Heart right ventricle (tissue), 16 donors: ENCODE measurements at regions not wholly inside any gene's neighbourhood (a gene's known extent, or its start where the extent isn't known, plus 50 kb on each side); places are given as distances from the start of the nearest gene placed in this dataset.

Experiments
- ATAC-seq, 8 donors: fragments of 200-7000 bp; cut with Tn5 transposase; one replicate each; pipeline ENCODE4 v1.9.1; 2020; ENCODE audit warnings: mild to moderate bottlenecking in 8 of 8, moderate library complexity in 8 of 8, moderate number of reproducible peaks in 1 of 8
- DNase-seq, 2 donors: peaks; one replicate each; pipeline ENCODE4 v3.0.0-alpha.2; 2020
- H3K27ac ChIP-seq, 10 donors: fragments of 200-600 bp; sonication (generic) in 2 of 10; one replicate each; pipeline versions ENCODE4 v1.5.0 to v1.8.0; 2020 to 2022; ENCODE audit warnings: mild to moderate bottlenecking in 3 of 10
- H3K27me3 ChIP-seq, 7 donors: fragments of 200-600 bp; one replicate each; pipeline ENCODE4 v1.8.0; 2021 to 2022; ENCODE audit warnings: mild to moderate bottlenecking in 2 of 7
- H3K36me3 ChIP-seq, 9 donors: fragments of 200-600 bp; sonication (generic) in 1 of 9; one replicate each; pipeline versions ENCODE4 v1.5.0 to v1.8.0; 2020 to 2022; ENCODE audit warnings: mild to moderate bottlenecking in 2 of 9
- H3K4me1 ChIP-seq, 9 donors: fragments of 200-600 bp; sonication (generic) in 1 of 9; one replicate each; pipeline versions ENCODE4 v1.5.0 to v1.8.0; 2020 to 2022; ENCODE audit warnings: mild to moderate bottlenecking in 4 of 9
- H3K4me3 ChIP-seq, 10 donors: fragments of 200-600 bp; sonication (generic) in 2 of 10; one replicate each; pipeline versions ENCODE4 v1.5.0 to v1.8.0; 2020 to 2022; ENCODE audit warnings: mild to moderate bottlenecking in 7 of 10, moderate library complexity in 2 of 10
- H3K9me3 ChIP-seq, 11 donors: fragments of 200-600 bp in 10 of 11; sonication (generic) in 2 of 11; one replicate each; pipeline versions ENCODE4 v1.5.0 to v1.8.0; 2013 to 2022; ENCODE audit warnings: mild to moderate bottlenecking in 2 of 11, control low read depth in 1 of 11, moderate library complexity in 1 of 11
- WGBS, 2 donors: extraction: QIAGEN DNeasy Blood & Tissue Kit; methylation state at CpG; one replicate each; pipeline ENCODE4 v1.1.7; 2013; ENCODE audit warnings: inconsistent platforms in 1 of 2; 5-methylcytosine and 5-hydroxymethylcytosine counted together
- intact Hi-C, 10 donors: fragments of 100-400 bp; cut with DNase I; formaldehyde crosslinking; loops; one replicate each; pipeline versions ENCODE4 v1.11.1 to v1.14.2; 2022
- TF ChIP-seq, protein P1 (sequence below), 9 donors: fragments of 200-600 bp; sonication (generic) in 2 of 9; IDR thresholded peaks; one replicate each; pipeline versions ENCODE4 v1.5.0 to v1.8.0; 2021 to 2022; ENCODE audit warnings: antibody characterized with exemption in 9 of 9, mild to moderate bottlenecking in 5 of 9, moderate library complexity in 1 of 9
- donor health status: Arrhythmogenic right ventricular cardiomyopathy.
- donor health status: ischemic (EF 13 %, LVEDD 7.1; RV severe dilation, severe dysfunction).
- donor health status: healthy with polysubstance abuse.
- donor health status: DM: no; HTN: yes; CAD: no.
- donor health status: DM: no; HTN: no; CAD: no.
- donor health status: ischemic (EF 25% LVEDD 6.9; RV normal size, moderate dysfunction).
- donor health status: ischemic (EF 25% LVEDD 5.7; RV mildly dilated, moderate dysfunction).
- donor health status: healthy.
- donor health status: DM: yes; HTN: yes; CAD: no.
- donor health status: Ischemic cardiomyopathy.
- donor health status: ischemic (EF 35%, LVEDD 5.7; RV mildly dilated, moderate dysfunction).
- donor health status: nonischemic (EF 11% LVEDD 7.7; RV severe dilation, severe dysfunction).
- donor health status: DM: yes; HTN: yes; CAD: no.
- donor health status: PGD.
- donor health status: ischemic (EF 29% LVEDD 5.4; RV normal size, mild dysfunction).
- donor health status: nonischemic (EF 23%, LVEDD 6.1; RV moderate dilation, normal function).

DNA sequence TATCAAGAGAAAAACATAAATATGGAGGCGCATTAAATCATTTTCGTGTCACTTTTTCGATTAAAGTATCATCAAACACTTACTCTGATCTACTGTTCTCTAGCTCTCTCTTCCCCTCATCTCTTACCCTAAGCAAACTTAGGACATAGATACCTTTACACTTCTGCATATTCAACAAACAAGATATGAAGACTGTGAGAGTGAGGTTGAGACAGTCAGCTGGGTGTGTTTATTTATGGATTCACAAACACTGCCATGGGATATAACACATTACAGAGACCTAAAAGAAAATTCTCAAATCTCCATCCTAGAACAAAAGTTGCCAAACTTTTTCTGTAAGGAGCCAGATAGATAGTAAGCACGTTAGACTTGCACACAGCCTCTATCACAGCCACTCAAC lies 85.2 kb upstream of the ZNF385D start:
- intact Hi-C loops: loop anchor here in 6 of 10 donors (5.0 to 10.0 kb wide), 4 partner anchors 39 to 84 kb away; partner anchors contain the start of gene ZNF385D (in 4 of the 6)

DNA sequence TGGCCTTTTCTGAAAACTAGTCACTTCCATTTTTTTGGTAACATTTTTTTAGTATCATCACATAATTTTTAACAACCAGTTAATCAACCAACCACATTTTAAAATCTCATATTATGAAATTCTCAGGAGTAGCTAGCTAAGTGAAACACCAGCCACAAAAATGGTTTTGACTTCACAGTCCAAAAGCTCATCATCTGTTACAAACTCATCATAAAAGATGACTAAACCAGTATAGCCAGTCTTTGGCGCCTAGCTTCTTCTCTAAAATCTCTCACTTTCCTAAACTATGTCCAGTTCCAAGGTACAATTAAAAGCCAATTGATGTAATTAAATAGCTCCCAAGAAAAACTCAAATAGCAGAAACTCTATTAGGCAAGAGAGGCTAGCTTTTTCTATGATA lies 88.2 kb upstream of the ZNF385D start:
- DNase-seq: no peak
- ATAC-seq: peak in 4 of 8 donors; percentile 9 to 22 (median 11)
- TF ChIP-seq, protein P1, sequence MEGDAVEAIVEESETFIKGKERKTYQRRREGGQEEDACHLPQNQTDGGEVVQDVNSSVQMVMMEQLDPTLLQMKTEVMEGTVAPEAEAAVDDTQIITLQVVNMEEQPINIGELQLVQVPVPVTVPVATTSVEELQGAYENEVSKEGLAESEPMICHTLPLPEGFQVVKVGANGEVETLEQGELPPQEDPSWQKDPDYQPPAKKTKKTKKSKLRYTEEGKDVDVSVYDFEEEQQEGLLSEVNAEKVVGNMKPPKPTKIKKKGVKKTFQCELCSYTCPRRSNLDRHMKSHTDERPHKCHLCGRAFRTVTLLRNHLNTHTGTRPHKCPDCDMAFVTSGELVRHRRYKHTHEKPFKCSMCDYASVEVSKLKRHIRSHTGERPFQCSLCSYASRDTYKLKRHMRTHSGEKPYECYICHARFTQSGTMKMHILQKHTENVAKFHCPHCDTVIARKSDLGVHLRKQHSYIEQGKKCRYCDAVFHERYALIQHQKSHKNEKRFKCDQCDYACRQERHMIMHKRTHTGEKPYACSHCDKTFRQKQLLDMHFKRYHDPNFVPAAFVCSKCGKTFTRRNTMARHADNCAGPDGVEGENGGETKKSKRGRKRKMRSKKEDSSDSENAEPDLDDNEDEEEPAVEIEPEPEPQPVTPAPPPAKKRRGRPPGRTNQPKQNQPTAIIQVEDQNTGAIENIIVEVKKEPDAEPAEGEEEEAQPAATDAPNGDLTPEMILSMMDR (IDR thresholded peaks at IDR 0.05): no peak
- H3K4me1 ChIP-seq: peaks cover 0 to 16% (median 6%) of the 10 kb centered on the region in 9 donors
- H3K27me3 ChIP-seq: no peaks in the 10 kb centered on the region
- intact Hi-C loops: loop anchor here in 6 of 10 donors (2.0 to 10.0 kb wide), 5 partner anchors 42 to 88 kb away; partner anchors contain the start of gene ZNF385D (in 5 of the 6)
- peak overlapping the region in 8 of 10 donors; percentile 1 to 79 (median 54) for H3K27ac ChIP-seq
- 62 to 71% methylated on average over 1 of the region's 1 CpG for WGBS, 2 donors
- no peak overlapping the region for H3K4me3 ChIP-seq
- peaks cover 0 to 3% (median 0%) of the 10 kb centered on the region in 11 donors for H3K9me3 ChIP-seq
- H3K36me3 ChIP-seq: no peaks in the 10 kb centered on the region

More for the DNA sequence above, 85.2 kb upstream of the ZNF385D start:
- Histone ChIP-seq H3K9me3 (peaks cover 0 to 3% (median 0%) of the 10 kb centered on the region in 11 donors), H3K36me3 (no peaks in the 10 kb centered on the region), H3K4me1 (peaks cover 0 to 16% (median 6%) of the 10 kb centered on the region in 9 donors), H3K4me3 (no peak overlapping the region), H3K27ac (no peak overlapping the region), H3K27me3 (no peaks in the 10 kb centered on the region)
- peak in 1 of 8 donors; percentile 21 for ATAC-seq
- 78 to 81% methylated on average over 4 of the region's 4 CpGs for WGBS, 2 donors
- no peak for DNase-seq
- TF ChIP-seq, protein P1 (IDR thresholded peaks at IDR 0.05): no peak

DNA sequence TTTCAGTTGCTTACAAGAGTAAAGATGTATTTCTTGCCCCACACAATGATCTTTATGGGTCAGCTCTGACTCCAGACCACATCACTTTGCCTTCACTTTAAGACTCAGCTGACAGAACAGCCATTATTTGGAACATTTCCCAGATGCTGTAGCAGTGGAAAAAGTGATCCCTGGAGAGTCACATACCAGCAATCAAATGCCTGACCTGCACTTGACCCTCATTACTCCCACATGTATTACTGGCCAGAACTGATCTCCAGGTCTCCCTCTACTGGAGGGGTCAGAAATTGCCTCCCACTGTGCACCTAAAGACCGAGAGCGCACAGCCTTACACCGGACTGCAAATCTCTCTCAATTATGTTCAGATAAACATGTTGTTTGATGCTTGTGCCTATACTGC lies 88.6 kb upstream of the ZNF385D start:
- Histone ChIP-seq H3K36me3 (no peaks in the 10 kb centered on the region), H3K4me3 (no peak overlapping the region), H3K27ac (peak overlapping the region in 8 of 10 donors; percentile 1 to 79 (median 54)), H3K9me3 (peaks cover 0 to 3% (median 0%) of the 10 kb centered on the region in 11 donors), H3K4me1 (peaks cover 0 to 16% (median 6%) of the 10 kb centered on the region in 9 donors), H3K27me3 (no peaks in the 10 kb centered on the region)
- WGBS, 2 donors: 78 to 87% methylated on average over 3 of the region's 3 CpGs
- ATAC-seq: peak; percentile 93 to 97 (median 95)
- TF ChIP-seq, protein P1 (IDR thresholded peaks at IDR 0.05): peak; percentile 44 to 75 (median 60)
- intact Hi-C loops: loop anchor here in 6 of 10 donors (2.0 to 10.0 kb wide), 5 partner anchors 42 to 89 kb away; partner anchors contain the start of gene ZNF385D (in 5 of the 6)
- DNase-seq: peak in 1 of 2 donors; percentile 81

DNA sequence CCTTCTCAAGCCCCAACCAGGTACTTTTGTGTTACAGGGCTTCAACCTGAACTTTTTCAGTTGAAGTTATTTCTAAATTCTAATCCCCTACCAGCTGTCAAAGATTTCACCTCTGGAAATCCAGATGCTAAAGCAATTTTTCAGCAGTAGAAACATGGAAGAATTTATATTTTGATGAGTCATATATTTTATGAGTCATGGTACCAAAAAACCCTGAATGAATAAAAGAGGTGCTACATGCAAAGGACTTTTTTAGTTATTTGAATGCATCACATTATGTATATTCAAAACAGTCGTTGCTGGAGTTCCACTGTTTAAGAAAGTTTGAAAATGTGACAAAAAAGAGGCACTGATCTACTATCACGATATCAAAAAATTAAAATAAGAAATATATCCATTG lies 96.0 kb upstream of the ZNF385D start:
- Histone ChIP-seq H3K4me1 (no peaks in the 10 kb centered on the region), H3K9me3 (no peaks in the 10 kb centered on the region), H3K4me3 (no peak overlapping the region), H3K27ac (no peak overlapping the region), H3K27me3 (no peaks in the 10 kb centered on the region), H3K36me3 (no peaks in the 10 kb centered on the region)
- TF ChIP-seq, protein P1 (IDR thresholded peaks at IDR 0.05): no peak
- 92 to 93% methylated on average over 2 of the region's 2 CpGs for WGBS, 2 donors
- ATAC-seq: no peak
- intact Hi-C loops: no loop called here
- DNase-seq: no peak
